ENCODE measurements at regions not wholly inside any gene's neighbourhood (a gene's known extent, or its start where the extent isn't known, plus 50 kb on each side); places are given as distances from the start of the nearest gene placed in this dataset.

GRCh38 chr7:84393786-84394185, 199.2 kb upstream of the SEMA3A start:
- TF ChIP-seq CTCF (IDR thresholded peaks at IDR 0.05) (no peak), POLR2A (IDR thresholded peaks at IDR 0.05) (no peak)

Data from ovary (tissue), 3 donors.